GM23338 (cell line): ENCODE measurements at regions not wholly inside any gene's neighbourhood (a gene's known extent, or its start where the extent isn't known, plus 50 kb on each side); places are given as distances from the start of the nearest gene placed in this dataset.

Source experiments
- ATAC-seq: fragments of 200-7000 bp; cut with Tn5 transposase; 3 replicates; pipeline ENCODE4 v1.9.1; 2020
- DNase-seq: peaks from one replicate; pipeline ENCODE4 v3.0.0-alpha.2; 2015; ENCODE audit warnings: low spot score
- H2AFZ ChIP-seq: fragments of 200-600 bp; sonication (generic); 2 replicates; pipeline ENCODE4 v1.8.0; 2016; ENCODE audit warnings: antibody characterized with exemption, mild to moderate bottlenecking, moderate library complexity
- H3F3A ChIP-seq: fragments of 200-600 bp; sonication (generic); replicated peaks from 2 replicates; pipeline ENCODE4 v1.8.0; 2017; ENCODE audit warnings: antibody characterized with exemption, mixed run types, low read depth
- H3K27ac ChIP-seq: fragments of 200-600 bp; sonication (generic); 2 replicates; pipeline ENCODE4 v1.6.1; 2016; ENCODE audit warnings: low read depth
- H3K27me3 ChIP-seq: fragments of 200-600 bp; sonication (generic); 2 replicates; pipeline ENCODE4 v1.8.0; 2016; ENCODE audit warnings: mild to moderate bottlenecking, mixed run types, moderate library complexity; ENCODE audit not compliant: insufficient read depth
- H3K36me3 ChIP-seq: fragments of 200-600 bp; sonication (generic); 2 replicates; pipeline ENCODE4 v1.8.0; 2016; ENCODE audit warnings: mild to moderate bottlenecking; ENCODE audit not compliant: insufficient read depth
- H3K4me1 ChIP-seq: fragments of 200-600 bp; sonication (generic); 2 replicates; pipeline ENCODE4 v1.8.0; 2016; ENCODE audit warnings: mild to moderate bottlenecking, moderate library complexity; ENCODE audit not compliant: insufficient read depth
- H3K4me2 ChIP-seq: fragments of 200-600 bp; sonication (generic); 2 replicates; pipeline ENCODE4 v1.7.1; 2017; ENCODE audit warnings: mixed run types
- H3K4me3 ChIP-seq: fragments of 200-600 bp; sonication (generic); 2 replicates; pipeline ENCODE4 v1.6.1; 2016; ENCODE audit warnings: mixed run types
- H3K79me2 ChIP-seq: fragments of 200-600 bp; sonication (generic); replicated peaks from 2 replicates; pipeline ENCODE4 v1.8.0; 2017; ENCODE audit warnings: mild to moderate bottlenecking; ENCODE audit not compliant: insufficient read depth
- H3K9me2 ChIP-seq: fragments of 200-600 bp; sonication (generic); 2 replicates; pipeline ENCODE4 v1.8.0; 2017; ENCODE audit not compliant: insufficient read depth
- H4K20me1 ChIP-seq: fragments of 200-600 bp; sonication (generic); replicated peaks from 2 replicates; pipeline ENCODE4 v1.8.0; 2017; ENCODE audit warnings: mild to moderate bottlenecking; ENCODE audit not compliant: insufficient read depth
- H3K27ac Mint-ChIP-seq: 2 replicates; pipeline ENCODE4 v1.8.0; 2020; ENCODE audit warnings: inconsistent platforms, mild to moderate bottlenecking, moderate library complexity, mixed read lengths
- H3K27me3 Mint-ChIP-seq: 3 replicates; pipeline ENCODE4 v1.8.0; 2022; ENCODE audit warnings: low read depth, mild to moderate bottlenecking, moderate library complexity, mixed read lengths, inconsistent platforms; ENCODE audit not compliant: insufficient read depth, poor library complexity
- H3K36me3 Mint-ChIP-seq: 3 replicates; pipeline ENCODE4 v1.8.0; 2021; ENCODE audit warnings: low read depth, mild to moderate bottlenecking, inconsistent platforms, moderate library complexity, mixed read lengths
- H3K4me1 Mint-ChIP-seq: 3 replicates; pipeline ENCODE4 v1.8.0; 2020; ENCODE audit warnings: mild to moderate bottlenecking, inconsistent platforms, mixed read lengths
- H3K4me3 Mint-ChIP-seq: 3 replicates; pipeline ENCODE4 v1.8.0; 2021; ENCODE audit warnings: moderate library complexity, mild to moderate bottlenecking, inconsistent platforms, mixed read lengths
- H3K9me3 Mint-ChIP-seq: 3 replicates; pipeline ENCODE4 v1.8.0; 2020; ENCODE audit warnings: moderate library complexity, mild to moderate bottlenecking, inconsistent platforms, mixed read lengths
- CREB1 ChIP-seq: fragments of 250-450 bp; sonication (Bioruptor Pico); IDR thresholded peaks from 2 replicates; pipeline ENCODE4 v1.5.0; 2020; ENCODE audit warnings: low read depth, mild to moderate bottlenecking, moderate library complexity
- CTCF ChIP-seq, 2 experiments: fragments of 200-600 bp in 1 of 2; sonication (generic) in 1 of 2; conservative IDR thresholded peaks; 2 replicates each; pipeline versions ENCODE4 v1.5.1 to v1.6.1; 2016 to 2017; ENCODE audit warnings: antibody characterized with exemption in 2 of 2, low read depth in 2 of 2, mild to moderate bottlenecking in 2 of 2, moderate library complexity in 1 of 2
- ETS1 ChIP-seq: IDR thresholded peaks from 2 replicates; pipeline ENCODE4 v1.6.1; 2016; ENCODE audit warnings: antibody characterized with exemption
- EZH2 ChIP-seq: fragments of 200-600 bp; sonication (generic); IDR thresholded peaks from one replicate; pipeline ENCODE4 v1.8.0; 2017; ENCODE audit warnings: antibody characterized with exemption, mild to moderate bottlenecking, low read depth; ENCODE audit not compliant: unreplicated experiment
- EZH2phosphoT487 ChIP-seq: fragments of 200-600 bp; sonication (generic); IDR thresholded peaks from one replicate; pipeline ENCODE4 v1.8.1; 2018; ENCODE audit warnings: antibody characterized with exemption; ENCODE audit not compliant: unreplicated experiment
- JUNB ChIP-seq: IDR thresholded peaks from one replicate; pipeline ENCODE4 v1.6.1; 2016; ENCODE audit warnings: antibody characterized with exemption; ENCODE audit not compliant: unreplicated experiment
- NANOG ChIP-seq: IDR thresholded peaks from 2 replicates; pipeline ENCODE4 v1.6.1; 2016; ENCODE audit warnings: antibody characterized with exemption, borderline replicate concordance
- POLR2AphosphoS5 ChIP-seq: IDR thresholded peaks from 2 replicates; pipeline ENCODE4 v1.6.1; 2016; ENCODE audit warnings: antibody characterized with exemption, low read depth
- REST ChIP-seq: IDR thresholded peaks from one replicate; pipeline ENCODE4 v1.6.1; 2018; ENCODE audit warnings: antibody characterized with exemption; ENCODE audit not compliant: unreplicated experiment
- STAT1 ChIP-seq: IDR thresholded peaks from one replicate; pipeline ENCODE4 v1.6.1; 2016; ENCODE audit warnings: antibody characterized with exemption; ENCODE audit not compliant: unreplicated experiment
- ZNF114 ChIP-seq: fragments of 250-450 bp; sonication (Bioruptor Pico); IDR thresholded peaks from 2 replicates; pipeline ENCODE4 v1.5.0; 2020; ENCODE audit warnings: mild to moderate bottlenecking, moderate library complexity
- ZNF331 ChIP-seq: fragments of 250-450 bp; sonication (Bioruptor Pico); IDR thresholded peaks from 2 replicates; pipeline ENCODE4 v1.5.0; 2020; ENCODE audit warnings: low read depth, mild to moderate bottlenecking, moderate library complexity
- ZNF462 ChIP-seq: fragments of 250-450 bp; sonication (Bioruptor Pico); IDR thresholded peaks from 2 replicates; pipeline ENCODE4 v1.5.0; 2020; ENCODE audit warnings: mild to moderate bottlenecking, moderate library complexity

- Histone ChIP-seq H3K27me3 (no peaks in the 10 kb centered on the region), H3K27ac (no peak overlapping the region), H3K36me3 (no peaks in the 10 kb centered on the region), H4K20me1 (no peaks in the 10 kb centered on the region), H3K9me2 (no peaks in the 10 kb centered on the region), H2AFZ (no peak overlapping the region), H3K4me3 (no peak overlapping the region), H3K4me1 (peaks cover 1% of the 10 kb centered on the region; the same call in 1 of the 2 replicates), H3K4me2 (no peak overlapping the region), H3F3A (no peaks in the 10 kb centered on the region), H3K79me2 (no peaks in the 10 kb centered on the region)
- TF ChIP-seq ZNF331 (CRISPR knock-in tag) (no peak), EZH2 (no peak), POLR2AphosphoS5 (no peak), CTCF (conservative IDR thresholded peaks at IDR 0.05; ENCODE audit: low read depth in 2 of 2) (no peak), ZNF114 (CRISPR knock-in tag) (no peak), REST (no peak), CREB1 (CRISPR knock-in tag) (no peak), JUNB (no peak), ZNF462 (no peak), ETS1 (no peak), NANOG (no peak), STAT1 (no peak), EZH2phosphoT487 (no peak)
- no peak overlapping the region for H3K4me3 Mint-ChIP-seq
- no peaks in the 10 kb centered on the region for H3K27me3 Mint-ChIP-seq
- DNase-seq, result no peak
- ATAC-seq, result no peak
- H3K27ac Mint-ChIP-seq, result no peak overlapping the region
- H3K36me3 Mint-ChIP-seq, result no peaks in the 10 kb centered on the region
- H3K4me1 Mint-ChIP-seq, result peaks cover under 1% of the 10 kb centered on the region; the same call in 1 of the 3 replicates
- H3K9me3 Mint-ChIP-seq, result no peaks in the 10 kb centered on the region
These were observed 687.0 kb upstream of the NECTIN3 start for GRCh38 chr3:110384601-110385000.
